ENCODE measurements at regions not wholly inside any gene's neighbourhood (a gene's known extent, or its start where the extent isn't known, plus 50 kb on each side); places are given as distances from the start of the nearest gene placed in this dataset.
"Not testable (repeated sequence)": the region's sequence is repeated elsewhere in the genome, so short reads cannot be mapped to it uniquely, and the experiment has no call there.

DNA sequence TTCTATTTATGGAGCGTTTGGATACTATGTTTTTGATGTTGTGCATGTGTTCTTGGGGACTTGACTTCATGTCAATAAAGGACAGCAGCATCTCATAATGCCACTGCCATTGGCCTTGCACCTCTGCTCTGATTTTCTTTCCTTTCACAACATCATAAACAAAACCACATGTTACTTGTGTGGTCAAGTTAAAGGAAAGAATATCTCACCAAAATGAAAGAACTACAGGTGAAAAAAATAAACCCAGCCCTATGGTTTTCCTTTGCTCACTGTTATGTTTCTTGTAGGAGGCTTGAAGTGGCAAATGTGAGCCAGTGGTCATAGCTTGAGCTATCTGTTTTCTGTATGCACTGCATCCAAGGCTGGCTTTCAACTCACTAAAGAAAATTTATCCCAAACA is 240.4 kb downstream of the KCNRG start:
- TF ChIP-seq ARNTL (CRISPR knock-in tag; IDR thresholded peaks at IDR 0.05; ENCODE audit: borderline replicate concordance, low read depth) (no peak), ZNF8 (CRISPR knock-in tag; IDR thresholded peaks at IDR 0.05) (no peak), TOX (CRISPR knock-in tag; IDR thresholded peaks at IDR 0.05; ENCODE audit: borderline replicate concordance) (no peak), ZFP30 (CRISPR knock-in tag; IDR thresholded peaks at IDR 0.05) (no peak), ISL1 (CRISPR knock-in tag; IDR thresholded peaks at IDR 0.05) (no peak), SNAI2 (CRISPR knock-in tag; IDR thresholded peaks at IDR 0.05) (no peak), OSR1 (CRISPR knock-in tag; IDR thresholded peaks at IDR 0.05) (no peak), ZNF565 (CRISPR knock-in tag; conservative IDR thresholded peaks at IDR 0.05; ENCODE audit: low read depth) (no peak), ZC3H10 (CRISPR knock-in tag; IDR thresholded peaks at IDR 0.05) (no peak), ESRRG (CRISPR knock-in tag; IDR thresholded peaks at IDR 0.05) (no peak), RARB (CRISPR knock-in tag; IDR thresholded peaks at IDR 0.05) (no peak), BACH2 (CRISPR knock-in tag; IDR thresholded peaks at IDR 0.05; ENCODE audit: borderline replicate concordance) (no peak), ZNF70 (CRISPR knock-in tag; IDR thresholded peaks at IDR 0.05) (no peak), GLIS3 (CRISPR knock-in tag; IDR thresholded peaks at IDR 0.05) (no peak), CSDC2 (CRISPR knock-in tag; IDR thresholded peaks at IDR 0.05) (no peak), TCF4 (CRISPR knock-in tag; IDR thresholded peaks at IDR 0.05; ENCODE audit: borderline replicate concordance) (no peak), POU6F1 (CRISPR knock-in tag; IDR thresholded peaks at IDR 0.05; ENCODE audit: borderline replicate concordance, low read depth) (no peak)
- TF ChIP-seq, protein P1, sequence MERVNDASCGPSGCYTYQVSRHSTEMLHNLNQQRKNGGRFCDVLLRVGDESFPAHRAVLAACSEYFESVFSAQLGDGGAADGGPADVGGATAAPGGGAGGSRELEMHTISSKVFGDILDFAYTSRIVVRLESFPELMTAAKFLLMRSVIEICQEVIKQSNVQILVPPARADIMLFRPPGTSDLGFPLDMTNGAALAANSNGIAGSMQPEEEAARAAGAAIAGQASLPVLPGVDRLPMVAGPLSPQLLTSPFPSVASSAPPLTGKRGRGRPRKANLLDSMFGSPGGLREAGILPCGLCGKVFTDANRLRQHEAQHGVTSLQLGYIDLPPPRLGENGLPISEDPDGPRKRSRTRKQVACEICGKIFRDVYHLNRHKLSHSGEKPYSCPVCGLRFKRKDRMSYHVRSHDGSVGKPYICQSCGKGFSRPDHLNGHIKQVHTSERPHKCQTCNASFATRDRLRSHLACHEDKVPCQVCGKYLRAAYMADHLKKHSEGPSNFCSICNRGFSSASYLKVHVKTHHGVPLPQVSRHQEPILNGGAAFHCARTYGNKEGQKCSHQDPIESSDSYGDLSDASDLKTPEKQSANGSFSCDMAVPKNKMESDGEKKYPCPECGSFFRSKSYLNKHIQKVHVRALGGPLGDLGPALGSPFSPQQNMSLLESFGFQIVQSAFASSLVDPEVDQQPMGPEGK (CRISPR knock-in tag; IDR thresholded peaks at IDR 0.05; ENCODE audit: borderline replicate concordance) = no peak
- TF ChIP-seq, protein P2, sequence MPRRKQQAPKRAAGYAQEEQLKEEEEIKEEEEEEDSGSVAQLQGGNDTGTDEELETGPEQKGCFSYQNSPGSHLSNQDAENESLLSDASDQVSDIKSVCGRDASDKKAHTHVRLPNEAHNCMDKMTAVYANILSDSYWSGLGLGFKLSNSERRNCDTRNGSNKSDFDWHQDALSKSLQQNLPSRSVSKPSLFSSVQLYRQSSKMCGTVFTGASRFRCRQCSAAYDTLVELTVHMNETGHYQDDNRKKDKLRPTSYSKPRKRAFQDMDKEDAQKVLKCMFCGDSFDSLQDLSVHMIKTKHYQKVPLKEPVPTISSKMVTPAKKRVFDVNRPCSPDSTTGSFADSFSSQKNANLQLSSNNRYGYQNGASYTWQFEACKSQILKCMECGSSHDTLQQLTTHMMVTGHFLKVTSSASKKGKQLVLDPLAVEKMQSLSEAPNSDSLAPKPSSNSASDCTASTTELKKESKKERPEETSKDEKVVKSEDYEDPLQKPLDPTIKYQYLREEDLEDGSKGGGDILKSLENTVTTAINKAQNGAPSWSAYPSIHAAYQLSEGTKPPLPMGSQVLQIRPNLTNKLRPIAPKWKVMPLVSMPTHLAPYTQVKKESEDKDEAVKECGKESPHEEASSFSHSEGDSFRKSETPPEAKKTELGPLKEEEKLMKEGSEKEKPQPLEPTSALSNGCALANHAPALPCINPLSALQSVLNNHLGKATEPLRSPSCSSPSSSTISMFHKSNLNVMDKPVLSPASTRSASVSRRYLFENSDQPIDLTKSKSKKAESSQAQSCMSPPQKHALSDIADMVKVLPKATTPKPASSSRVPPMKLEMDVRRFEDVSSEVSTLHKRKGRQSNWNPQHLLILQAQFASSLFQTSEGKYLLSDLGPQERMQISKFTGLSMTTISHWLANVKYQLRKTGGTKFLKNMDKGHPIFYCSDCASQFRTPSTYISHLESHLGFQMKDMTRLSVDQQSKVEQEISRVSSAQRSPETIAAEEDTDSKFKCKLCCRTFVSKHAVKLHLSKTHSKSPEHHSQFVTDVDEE (CRISPR knock-in tag; IDR thresholded peaks at IDR 0.05) = no peak
- TF ChIP-seq, protein P3, sequence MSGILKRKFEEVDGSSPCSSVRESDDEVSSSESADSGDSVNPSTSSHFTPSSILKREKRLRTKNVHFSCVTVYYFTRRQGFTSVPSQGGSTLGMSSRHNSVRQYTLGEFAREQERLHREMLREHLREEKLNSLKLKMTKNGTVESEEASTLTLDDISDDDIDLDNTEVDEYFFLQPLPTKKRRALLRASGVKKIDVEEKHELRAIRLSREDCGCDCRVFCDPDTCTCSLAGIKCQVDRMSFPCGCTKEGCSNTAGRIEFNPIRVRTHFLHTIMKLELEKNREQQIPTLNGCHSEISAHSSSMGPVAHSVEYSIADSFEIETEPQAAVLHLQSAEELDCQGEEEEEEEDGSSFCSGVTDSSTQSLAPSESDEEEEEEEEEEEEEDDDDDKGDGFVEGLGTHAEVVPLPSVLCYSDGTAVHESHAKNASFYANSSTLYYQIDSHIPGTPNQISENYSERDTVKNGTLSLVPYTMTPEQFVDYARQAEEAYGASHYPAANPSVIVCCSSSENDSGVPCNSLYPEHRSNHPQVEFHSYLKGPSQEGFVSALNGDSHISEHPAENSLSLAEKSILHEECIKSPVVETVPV (CRISPR knock-in tag; IDR thresholded peaks at IDR 0.05) = no peak
- no peak for ATAC-seq

GRCh38 chr13:50256536-50257321 is 241.5 kb downstream of the KCNRG start:
- ATAC-seq = not testable (repeated sequence)

GRCh38 chr13:50257646-50258045 is 242.4 kb downstream of the KCNRG start:
- no peak for ATAC-seq
- TF ChIP-seq RARB (CRISPR knock-in tag; IDR thresholded peaks at IDR 0.05) (no peak), CSDC2 (CRISPR knock-in tag; IDR thresholded peaks at IDR 0.05) (no peak), TCF4 (CRISPR knock-in tag; IDR thresholded peaks at IDR 0.05; ENCODE audit: borderline replicate concordance) (no peak), ZNF8 (CRISPR knock-in tag; IDR thresholded peaks at IDR 0.05) (no peak), PPARA (CRISPR knock-in tag; IDR thresholded peaks at IDR 0.05; ENCODE audit: borderline replicate concordance) (no peak), ZFP30 (CRISPR knock-in tag; IDR thresholded peaks at IDR 0.05) (no peak), OSR1 (CRISPR knock-in tag; IDR thresholded peaks at IDR 0.05) (no peak), ESRRG (CRISPR knock-in tag; IDR thresholded peaks at IDR 0.05) (no peak), ZNF565 (CRISPR knock-in tag; conservative IDR thresholded peaks at IDR 0.05; ENCODE audit: low read depth) (no peak), ZFP3 (CRISPR knock-in tag; IDR thresholded peaks at IDR 0.05) (no peak)

Data from SK-N-SH treated with all-trans-retinoic acid at 6 μM for 48 hours (cell line).